Stimulated activated CD4-positive, alpha-beta T cell treated with anti-CD3 and anti-CD28 coated beads, Interleukin-2, amount 100 ng/mL, for 24 hours (primary cell): ENCODE measurements at regions not wholly inside any gene's neighbourhood (a gene's known extent, or its start where the extent isn't known, plus 50 kb on each side); places are given as distances from the start of the nearest gene placed in this dataset.

ENCODE experiments used
- DNase-seq, 2 donors: peaks; one replicate each; pipeline ENCODE4 v3.0.0-alpha.2; 2020

GRCh38 chr16:85300406-85300968, 188.2 kb upstream of the CIBAR2 start:
- no peak for DNase-seq

DNA sequence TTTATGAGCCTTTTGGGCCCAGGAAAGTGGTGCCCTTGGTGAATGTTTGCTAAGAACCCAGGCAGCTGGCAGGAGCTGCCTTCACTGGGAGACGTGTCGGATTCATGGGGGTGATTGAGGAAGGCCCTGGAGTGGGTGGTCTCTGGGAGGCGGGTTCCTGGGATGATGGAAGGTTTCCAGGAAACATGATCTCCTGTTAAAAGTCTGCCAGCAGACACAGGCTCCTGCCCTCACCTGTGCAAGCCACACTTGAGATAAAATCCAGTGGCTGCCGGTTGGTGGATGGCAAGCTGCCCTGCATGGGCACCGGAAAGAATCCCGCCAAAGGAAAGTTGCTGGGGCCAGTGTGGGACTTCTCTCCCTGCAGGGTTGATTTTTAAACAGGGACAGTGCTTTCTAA, 189.0 kb upstream of the CIBAR2 start:
- no peak for DNase-seq

GRCh38 chr16:85302018-85302847, 190.0 kb upstream of the CIBAR2 start:
- no peak for DNase-seq

GRCh38 chr16:85302848-85303353, 190.6 kb upstream of the CIBAR2 start:
- DNase-seq, result no peak

DNA sequence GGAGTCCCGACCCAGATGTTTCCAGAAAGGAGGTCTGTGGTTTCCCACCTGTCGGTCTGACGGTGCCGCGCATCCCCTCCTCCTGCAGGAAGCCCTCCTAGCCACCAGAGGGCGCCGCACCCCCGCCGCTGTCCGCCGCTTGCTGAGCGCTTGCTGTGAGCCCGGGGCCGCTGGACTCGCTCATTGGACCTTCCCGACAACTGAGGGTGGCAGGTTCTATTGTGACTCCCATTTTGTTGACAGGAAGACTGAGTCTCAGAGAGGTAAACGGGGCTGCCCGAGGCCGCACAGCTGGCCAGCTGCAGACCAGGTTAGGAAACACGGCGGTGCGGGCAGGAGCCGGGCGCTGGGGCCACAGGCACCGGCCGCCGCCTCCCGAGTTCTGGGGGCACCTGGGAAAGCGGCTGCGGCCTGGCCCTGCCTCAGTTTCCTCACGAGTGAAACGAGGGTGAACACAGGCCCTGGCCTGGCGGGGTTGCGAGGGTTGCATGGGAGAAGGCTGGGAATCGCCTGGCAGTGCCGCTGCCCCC, 191.1 kb upstream of the CIBAR2 start:
- DNase-seq, result peak; percentile 79 to 85

GRCh38 chr16:85304337-85304736, 192.1 kb upstream of the CIBAR2 start:
- DNase-seq, result no peak

- DNase-seq, result peak; percentile 78 to 88
Observed at GRCh38 chr16:85306071-85306792, 194.0 kb upstream of the CIBAR2 start.

DNA sequence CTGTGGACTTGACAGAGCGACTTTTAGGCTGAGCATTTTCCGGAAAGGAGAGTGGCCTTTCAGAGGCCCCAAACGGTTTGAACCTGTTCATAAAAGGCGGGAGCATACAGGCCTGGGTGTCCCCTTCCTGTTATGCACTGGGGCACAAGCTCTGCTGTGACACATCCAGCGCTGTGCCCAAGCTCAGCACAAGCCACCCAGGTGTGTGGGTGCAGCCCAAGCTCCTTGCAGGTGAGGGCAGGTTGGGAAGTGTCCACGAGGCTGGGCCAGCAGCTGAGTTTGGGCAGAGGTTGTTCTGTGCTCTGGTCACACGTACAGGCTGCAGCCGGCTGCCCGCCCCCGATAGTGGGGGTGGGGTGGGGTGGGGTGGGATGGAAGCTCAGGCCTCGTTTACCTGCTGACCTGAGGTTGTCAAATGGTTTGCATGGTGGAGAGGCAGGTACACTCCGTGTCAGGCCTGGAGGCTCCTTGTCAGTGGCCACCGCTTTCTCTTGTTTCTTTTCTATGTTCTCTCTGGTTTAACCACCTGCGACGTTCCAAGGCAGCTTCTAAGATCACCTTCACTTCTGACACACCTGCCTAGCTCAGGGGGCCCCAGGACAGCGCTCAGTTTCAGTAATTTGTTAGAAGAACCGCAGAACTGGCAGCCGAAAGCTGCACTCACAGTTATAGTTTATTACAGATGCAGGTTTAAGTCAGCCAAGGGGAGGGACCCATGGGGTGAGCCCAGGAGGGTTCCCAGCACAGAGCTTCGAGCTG, 194.7 kb upstream of the CIBAR2 start:
- no peak for DNase-seq

DNA sequence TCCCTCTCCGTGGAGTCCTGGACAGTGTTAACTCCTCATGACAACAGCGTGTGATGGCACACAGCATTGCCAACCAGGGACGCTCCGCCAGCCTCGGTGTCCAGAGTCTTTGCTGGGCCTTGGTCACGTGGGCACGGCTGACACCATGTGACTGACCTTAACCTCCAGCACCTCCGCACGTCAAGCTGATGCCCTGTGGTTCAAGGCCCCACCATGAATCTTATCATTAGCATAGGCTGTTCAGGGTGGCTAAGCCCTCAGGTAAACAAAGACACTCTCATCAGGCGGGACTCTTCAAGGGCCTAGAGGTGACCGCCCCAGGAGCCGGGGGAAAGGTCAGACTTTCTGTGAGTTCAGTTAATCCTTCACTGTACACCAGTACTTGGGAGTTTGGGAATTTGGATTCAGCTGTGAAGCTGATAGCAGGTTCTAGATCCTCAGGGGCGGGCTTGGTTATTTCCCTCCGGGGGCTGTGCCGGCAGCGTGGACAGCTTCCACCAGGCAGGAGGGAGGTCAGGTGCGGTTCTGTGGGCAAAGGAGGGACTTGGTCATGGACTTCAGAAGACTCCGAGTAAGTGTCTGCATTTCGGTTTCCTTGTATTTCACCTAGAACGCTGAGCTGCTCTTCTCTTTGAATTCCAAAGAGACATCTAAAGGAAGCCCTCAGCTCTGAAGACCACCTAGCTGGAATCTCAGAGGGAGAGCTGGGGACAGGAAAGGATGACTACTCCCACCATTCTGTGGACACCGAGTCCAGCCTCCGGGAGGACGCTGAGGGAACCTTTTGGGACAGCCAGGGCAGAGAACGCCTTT, 195.5 kb upstream of the CIBAR2 start:
- DNase-seq, result no peak

DNA sequence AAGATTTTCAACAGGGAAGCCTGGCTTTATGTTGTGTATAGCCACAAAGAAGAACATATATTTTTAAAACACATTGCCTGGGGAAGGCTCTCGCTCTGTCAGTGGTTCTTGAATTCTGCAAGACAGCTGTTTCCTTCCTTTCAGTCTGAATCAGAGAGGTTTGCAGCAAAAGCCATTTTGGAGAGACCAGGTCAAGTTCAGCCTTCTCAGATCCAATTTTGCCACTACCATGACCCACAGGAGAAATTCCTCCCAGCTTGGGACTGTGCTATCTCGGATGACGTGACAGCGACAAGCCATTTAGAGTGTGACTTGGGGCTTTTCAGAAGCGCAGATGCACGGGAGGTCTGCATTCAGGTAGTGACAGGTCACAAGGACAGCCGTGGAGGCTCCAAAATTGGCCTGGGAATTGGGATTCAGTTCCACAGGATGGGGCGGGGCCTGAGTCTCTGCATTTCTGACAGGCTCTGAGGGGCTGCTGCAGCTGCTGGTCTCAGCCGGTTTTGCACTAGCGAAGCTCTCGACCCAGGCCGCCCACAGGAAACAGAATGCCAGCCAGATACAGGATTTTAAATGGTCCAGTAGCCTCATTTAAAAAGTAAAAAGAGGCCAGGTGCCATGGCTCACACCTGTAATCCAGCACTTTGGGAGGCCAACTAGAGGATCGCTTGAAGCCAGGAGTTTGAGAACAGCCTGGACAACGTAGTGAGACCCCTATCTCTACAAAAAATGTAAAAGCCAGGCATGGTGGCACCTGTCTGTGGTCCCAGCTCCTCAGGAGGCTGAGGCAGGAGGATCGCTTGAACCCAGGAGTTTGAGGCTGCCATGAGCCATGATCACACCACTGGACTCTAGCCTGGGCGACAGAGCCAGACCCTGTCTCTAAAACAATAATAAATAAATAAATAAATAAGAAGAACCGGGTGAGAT, 196.6 kb upstream of the CIBAR2 start:
- no peak for DNase-seq

GRCh38 chr16:85309656-85310587, 197.7 kb upstream of the CIBAR2 start:
- DNase-seq, result peak in 1 of 2 donors; percentile 13

GRCh38 chr16:85310868-85311585, 198.8 kb upstream of the CIBAR2 start:
- DNase-seq, result peak; percentile 24 to 27

DNA sequence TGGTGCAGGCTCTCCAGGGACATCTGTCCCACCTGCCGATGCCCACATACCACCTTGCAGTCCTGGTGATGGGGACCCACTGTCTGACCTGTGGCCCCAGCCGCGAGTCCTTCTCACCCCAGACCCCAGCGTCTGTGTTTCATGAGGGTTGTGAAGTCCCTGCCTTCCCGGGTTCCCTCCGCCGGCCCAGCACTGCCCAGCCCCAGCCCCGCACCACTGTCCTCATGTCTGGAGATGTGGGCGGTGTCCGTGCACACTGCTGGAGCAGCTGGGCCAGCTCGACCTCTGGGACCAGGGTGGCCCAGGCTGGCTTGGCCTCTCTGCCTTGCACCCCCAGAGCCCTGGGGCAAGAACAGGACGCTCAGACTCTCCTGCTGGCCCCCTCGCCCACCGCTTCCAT, 199.5 kb upstream of the CIBAR2 start:
- DNase-seq, result no peak

- no peak for DNase-seq
Observed at GRCh38 chr16:85312174-85312573, 199.9 kb upstream of the CIBAR2 start.

DNA sequence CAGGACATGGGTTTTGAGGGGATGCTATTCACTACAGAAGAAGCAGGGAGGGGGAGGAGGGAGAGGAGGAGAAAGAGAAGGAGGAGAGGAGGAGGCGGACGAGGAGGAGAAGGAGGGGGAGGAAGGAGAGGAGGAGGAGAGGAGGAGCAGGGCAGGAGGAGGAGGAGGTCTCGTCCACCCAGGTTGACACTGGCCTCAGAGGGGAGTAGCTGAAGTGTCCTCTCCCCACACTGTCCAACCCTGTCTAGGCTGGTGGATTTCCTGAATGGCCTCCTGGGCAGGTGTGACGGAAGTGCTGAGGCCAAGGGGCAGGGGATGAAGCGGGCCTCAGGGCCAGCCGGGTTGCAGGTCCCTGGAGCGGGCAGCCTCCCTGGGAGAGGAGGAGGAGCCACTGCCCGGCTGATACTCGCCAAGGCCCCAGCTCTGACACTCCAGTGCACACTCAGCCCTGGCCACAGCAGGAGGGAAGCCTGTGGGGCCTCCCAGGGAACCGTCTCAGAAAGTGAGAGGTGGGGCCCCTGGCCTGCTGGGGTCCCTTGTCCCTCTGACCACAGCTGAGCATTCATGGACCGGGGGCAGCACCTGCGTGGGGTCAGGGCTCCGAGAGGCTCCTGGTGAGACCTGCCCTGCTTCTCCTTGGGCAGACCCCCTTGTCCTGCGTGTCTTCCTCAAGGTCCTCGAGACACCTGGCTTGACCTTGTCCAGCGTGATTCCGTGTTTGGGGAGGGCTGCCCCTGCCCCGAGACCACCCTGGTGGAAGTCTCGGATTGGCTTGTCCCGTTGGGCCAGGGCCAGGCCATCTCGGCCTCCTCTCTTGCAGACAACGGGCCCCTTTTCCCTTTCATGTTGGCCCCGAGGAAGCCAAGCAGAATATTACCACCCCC, 200.6 kb upstream of the CIBAR2 start:
- no peak for DNase-seq

GRCh38 chr16:85313526-85314301, 201.4 kb upstream of the CIBAR2 start:
- no peak for DNase-seq

DNA sequence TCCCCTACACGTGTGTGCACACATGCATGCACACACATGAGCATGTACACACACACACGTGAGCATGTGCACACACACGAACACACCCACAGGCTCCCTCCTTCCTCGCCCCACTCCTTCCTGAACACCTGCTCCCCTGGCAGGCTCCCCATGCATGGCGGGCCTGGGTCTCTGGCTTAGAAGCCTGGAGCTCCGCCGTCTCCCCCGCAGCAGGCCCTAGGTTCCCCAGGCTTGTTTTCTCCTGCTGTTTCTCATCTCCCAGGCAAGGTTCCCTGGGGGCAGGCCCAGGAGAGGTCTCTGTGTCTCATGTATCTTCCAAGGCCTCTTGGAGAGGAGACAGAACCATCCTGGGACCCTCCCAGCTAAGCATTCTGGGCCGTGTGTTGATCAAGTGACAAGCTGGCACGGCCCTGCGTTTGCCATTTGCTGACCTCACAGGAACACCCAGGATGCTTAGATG, 202.3 kb upstream of the CIBAR2 start:
- DNase-seq, result no peak
